ENCODE measurements at regions not wholly inside any gene's neighbourhood (a gene's known extent, or its start where the extent isn't known, plus 50 kb on each side); places are given as distances from the start of the nearest gene placed in this dataset.

DNA sequence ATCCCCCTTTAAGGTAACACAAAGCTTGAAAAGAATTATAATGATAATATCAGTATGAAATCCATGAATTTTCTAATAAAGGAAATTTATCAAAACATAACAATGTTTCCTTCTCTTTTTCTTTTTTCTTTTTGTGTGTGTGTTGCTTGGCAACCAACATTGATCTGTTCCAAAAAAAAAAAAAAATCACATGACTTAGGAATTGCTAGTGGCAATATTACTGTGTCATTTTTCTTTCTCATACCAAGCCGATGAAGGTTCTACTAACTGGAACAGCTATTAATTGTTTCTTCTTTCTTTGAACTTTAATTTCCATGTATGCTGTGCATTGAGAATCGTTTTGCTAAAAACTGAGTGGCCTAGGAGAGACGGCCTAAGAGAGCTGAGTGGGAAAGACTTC, 317.7 kb upstream of the ONECUT1 start:
- TF ChIP-seq, protein P1, sequence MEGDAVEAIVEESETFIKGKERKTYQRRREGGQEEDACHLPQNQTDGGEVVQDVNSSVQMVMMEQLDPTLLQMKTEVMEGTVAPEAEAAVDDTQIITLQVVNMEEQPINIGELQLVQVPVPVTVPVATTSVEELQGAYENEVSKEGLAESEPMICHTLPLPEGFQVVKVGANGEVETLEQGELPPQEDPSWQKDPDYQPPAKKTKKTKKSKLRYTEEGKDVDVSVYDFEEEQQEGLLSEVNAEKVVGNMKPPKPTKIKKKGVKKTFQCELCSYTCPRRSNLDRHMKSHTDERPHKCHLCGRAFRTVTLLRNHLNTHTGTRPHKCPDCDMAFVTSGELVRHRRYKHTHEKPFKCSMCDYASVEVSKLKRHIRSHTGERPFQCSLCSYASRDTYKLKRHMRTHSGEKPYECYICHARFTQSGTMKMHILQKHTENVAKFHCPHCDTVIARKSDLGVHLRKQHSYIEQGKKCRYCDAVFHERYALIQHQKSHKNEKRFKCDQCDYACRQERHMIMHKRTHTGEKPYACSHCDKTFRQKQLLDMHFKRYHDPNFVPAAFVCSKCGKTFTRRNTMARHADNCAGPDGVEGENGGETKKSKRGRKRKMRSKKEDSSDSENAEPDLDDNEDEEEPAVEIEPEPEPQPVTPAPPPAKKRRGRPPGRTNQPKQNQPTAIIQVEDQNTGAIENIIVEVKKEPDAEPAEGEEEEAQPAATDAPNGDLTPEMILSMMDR (IDR thresholded peaks at IDR 0.05): no peak
- TF ChIP-seq POLR2A (IDR thresholded peaks at IDR 0.05): no peak
